ENCODE measurements at regions not wholly inside any gene's neighbourhood (a gene's known extent, or its start where the extent isn't known, plus 50 kb on each side); places are given as distances from the start of the nearest gene placed in this dataset.

- Histone ChIP-seq H3K4me1 (ENCODE audit: control insufficient read depth in 2 of 2, insufficient read depth in 2 of 2, low read length in 2 of 2) (no peaks in the 10 kb centered on the region), H3K36me3 (ENCODE audit: control insufficient read depth in 2 of 2, insufficient read depth in 2 of 2, low read length in 2 of 2) (no peaks in the 10 kb centered on the region), H3K27me3 (ENCODE audit: control insufficient read depth in 2 of 2, insufficient read depth in 2 of 2, low read length in 2 of 2) (no peaks in the 10 kb centered on the region), H3K9me3 (ENCODE audit: control insufficient read depth in 2 of 2, low read length in 2 of 2) (peaks cover 0 to 4% of the 10 kb centered on the region in 2 donors), H3K27ac (ENCODE audit: low read depth in 2 of 2, low read length in 2 of 2) (no peak overlapping the region), H3K9ac (ENCODE audit: low read depth in 1 of 2, low read length in 2 of 2) (no peak overlapping the region), H3K4me3 (ENCODE audit: low read length in 2 of 2) (no peak overlapping the region)
These were observed 1824.2 kb downstream of the OLFM4 start for GRCh38 chr13:54852831-54853230.

GRCh38 chr13:54859827-54860226 lies 1831.2 kb downstream of the OLFM4 start:
- no peak overlapping the region for H3K4me3 ChIP-seq (ENCODE audit: low read length in 2 of 2)
- H3K9me3 ChIP-seq (ENCODE audit: control insufficient read depth in 2 of 2, low read length in 2 of 2): peaks cover 0 to 4% of the 10 kb centered on the region in 2 donors
- H3K4me1 ChIP-seq (ENCODE audit: control insufficient read depth in 2 of 2, insufficient read depth in 2 of 2, low read length in 2 of 2): no peaks in the 10 kb centered on the region
- no peaks in the 10 kb centered on the region for H3K36me3 ChIP-seq (ENCODE audit: control insufficient read depth in 2 of 2, insufficient read depth in 2 of 2, low read length in 2 of 2)
- H3K9ac ChIP-seq (ENCODE audit: low read depth in 1 of 2, low read length in 2 of 2): no peak overlapping the region
- no peaks in the 10 kb centered on the region for H3K27me3 ChIP-seq (ENCODE audit: control insufficient read depth in 2 of 2, insufficient read depth in 2 of 2, low read length in 2 of 2)
- H3K27ac ChIP-seq (ENCODE audit: low read depth in 2 of 2, low read length in 2 of 2): no peak overlapping the region

- Histone ChIP-seq H3K4me1 (ENCODE audit: control insufficient read depth in 2 of 2, insufficient read depth in 2 of 2, low read length in 2 of 2) (no peaks in the 10 kb centered on the region), H3K9ac (ENCODE audit: low read depth in 1 of 2, low read length in 2 of 2) (no peak overlapping the region), H3K36me3 (ENCODE audit: control insufficient read depth in 2 of 2, insufficient read depth in 2 of 2, low read length in 2 of 2) (no peaks in the 10 kb centered on the region), H3K27me3 (ENCODE audit: control insufficient read depth in 2 of 2, insufficient read depth in 2 of 2, low read length in 2 of 2) (no peaks in the 10 kb centered on the region), H3K4me3 (ENCODE audit: low read length in 2 of 2) (no peak overlapping the region), H3K27ac (ENCODE audit: low read depth in 2 of 2, low read length in 2 of 2) (no peak overlapping the region), H3K9me3 (ENCODE audit: control insufficient read depth in 2 of 2, low read length in 2 of 2) (peaks cover 0 to 7% of the 10 kb centered on the region in 2 donors)
These were observed 1846.5 kb downstream of the OLFM4 start for GRCh38 chr13:54875111-54875510.

GRCh38 chr13:54879036-54879435 lies 1850.4 kb downstream of the OLFM4 start:
- no peaks in the 10 kb centered on the region for H3K36me3 ChIP-seq (ENCODE audit: control insufficient read depth in 2 of 2, insufficient read depth in 2 of 2, low read length in 2 of 2)
- no peaks in the 10 kb centered on the region for H3K27me3 ChIP-seq (ENCODE audit: control insufficient read depth in 2 of 2, insufficient read depth in 2 of 2, low read length in 2 of 2)

GRCh38 chr13:54884682-54885081 lies 1856.1 kb downstream of the OLFM4 start:
- Histone ChIP-seq H3K9me3 (ENCODE audit: control insufficient read depth in 2 of 2, low read length in 2 of 2) (no peaks in the 10 kb centered on the region), H3K9ac (ENCODE audit: low read depth in 1 of 2, low read length in 2 of 2) (no peak overlapping the region), H3K4me3 (ENCODE audit: low read length in 2 of 2) (no peak overlapping the region), H3K36me3 (ENCODE audit: control insufficient read depth in 2 of 2, insufficient read depth in 2 of 2, low read length in 2 of 2) (no peaks in the 10 kb centered on the region), H3K27me3 (ENCODE audit: control insufficient read depth in 2 of 2, insufficient read depth in 2 of 2, low read length in 2 of 2) (no peaks in the 10 kb centered on the region), H3K4me1 (ENCODE audit: control insufficient read depth in 2 of 2, insufficient read depth in 2 of 2, low read length in 2 of 2) (no peaks in the 10 kb centered on the region), H3K27ac (ENCODE audit: low read depth in 2 of 2, low read length in 2 of 2) (no peak overlapping the region)

More at GRCh38 chr13:54879036-54879435, 1850.4 kb downstream of the OLFM4 start:
- Histone ChIP-seq H3K4me3 (ENCODE audit: low read length in 2 of 2) (no peak overlapping the region), H3K9me3 (ENCODE audit: control insufficient read depth in 2 of 2, low read length in 2 of 2) (no peaks in the 10 kb centered on the region), H3K4me1 (ENCODE audit: control insufficient read depth in 2 of 2, insufficient read depth in 2 of 2, low read length in 2 of 2) (no peaks in the 10 kb centered on the region), H3K9ac (ENCODE audit: low read depth in 1 of 2, low read length in 2 of 2) (no peak overlapping the region), H3K27ac (ENCODE audit: low read depth in 2 of 2, low read length in 2 of 2) (no peak overlapping the region)

GRCh38 chr13:54890976-54891375 lies 1862.4 kb downstream of the OLFM4 start:
- Histone ChIP-seq H3K27ac (ENCODE audit: low read depth in 2 of 2, low read length in 2 of 2) (no peak overlapping the region), H3K9me3 (ENCODE audit: control insufficient read depth in 2 of 2, low read length in 2 of 2) (no peaks in the 10 kb centered on the region), H3K9ac (ENCODE audit: low read depth in 1 of 2, low read length in 2 of 2) (no peak overlapping the region), H3K36me3 (ENCODE audit: control insufficient read depth in 2 of 2, insufficient read depth in 2 of 2, low read length in 2 of 2) (no peaks in the 10 kb centered on the region), H3K27me3 (ENCODE audit: control insufficient read depth in 2 of 2, insufficient read depth in 2 of 2, low read length in 2 of 2) (no peaks in the 10 kb centered on the region), H3K4me3 (ENCODE audit: low read length in 2 of 2) (no peak overlapping the region), H3K4me1 (ENCODE audit: control insufficient read depth in 2 of 2, insufficient read depth in 2 of 2, low read length in 2 of 2) (no peaks in the 10 kb centered on the region)

GRCh38 chr13:54901316-54901715 lies 1872.7 kb downstream of the OLFM4 start:
- H3K36me3 ChIP-seq (ENCODE audit: control insufficient read depth in 2 of 2, insufficient read depth in 2 of 2, low read length in 2 of 2): no peaks in the 10 kb centered on the region
- no peaks in the 10 kb centered on the region for H3K27me3 ChIP-seq (ENCODE audit: control insufficient read depth in 2 of 2, insufficient read depth in 2 of 2, low read length in 2 of 2)
- no peak overlapping the region for H3K9ac ChIP-seq (ENCODE audit: low read depth in 1 of 2, low read length in 2 of 2)
- H3K9me3 ChIP-seq (ENCODE audit: control insufficient read depth in 2 of 2, low read length in 2 of 2): peaks cover 0 to 2% of the 10 kb centered on the region in 2 donors
- no peak overlapping the region for H3K27ac ChIP-seq (ENCODE audit: low read depth in 2 of 2, low read length in 2 of 2)
- no peak overlapping the region for H3K4me3 ChIP-seq (ENCODE audit: low read length in 2 of 2)
- no peaks in the 10 kb centered on the region for H3K4me1 ChIP-seq (ENCODE audit: control insufficient read depth in 2 of 2, insufficient read depth in 2 of 2, low read length in 2 of 2)

- Histone ChIP-seq H3K27me3 (ENCODE audit: control insufficient read depth in 2 of 2, insufficient read depth in 2 of 2, low read length in 2 of 2) (no peaks in the 10 kb centered on the region), H3K36me3 (ENCODE audit: control insufficient read depth in 2 of 2, insufficient read depth in 2 of 2, low read length in 2 of 2) (no peaks in the 10 kb centered on the region), H3K9ac (ENCODE audit: low read depth in 1 of 2, low read length in 2 of 2) (no peak overlapping the region), H3K4me3 (ENCODE audit: low read length in 2 of 2) (no peak overlapping the region), H3K9me3 (ENCODE audit: control insufficient read depth in 2 of 2, low read length in 2 of 2) (peaks cover 0 to 4% of the 10 kb centered on the region in 2 donors), H3K4me1 (ENCODE audit: control insufficient read depth in 2 of 2, insufficient read depth in 2 of 2, low read length in 2 of 2) (no peaks in the 10 kb centered on the region), H3K27ac (ENCODE audit: low read depth in 2 of 2, low read length in 2 of 2) (no peak overlapping the region)
These were observed 1883.8 kb downstream of the OLFM4 start for GRCh38 chr13:54912367-54912766.

GRCh38 chr13:54913668-54914067 lies 1885.1 kb downstream of the OLFM4 start:
- Histone ChIP-seq H3K4me3 (ENCODE audit: low read length in 2 of 2) (no peak overlapping the region), H3K27ac (ENCODE audit: low read depth in 2 of 2, low read length in 2 of 2) (no peak overlapping the region), H3K27me3 (ENCODE audit: control insufficient read depth in 2 of 2, insufficient read depth in 2 of 2, low read length in 2 of 2) (no peaks in the 10 kb centered on the region), H3K36me3 (ENCODE audit: control insufficient read depth in 2 of 2, insufficient read depth in 2 of 2, low read length in 2 of 2) (no peaks in the 10 kb centered on the region), H3K9me3 (ENCODE audit: control insufficient read depth in 2 of 2, low read length in 2 of 2) (peaks cover 0 to 4% of the 10 kb centered on the region in 2 donors), H3K9ac (ENCODE audit: low read depth in 1 of 2, low read length in 2 of 2) (no peak overlapping the region), H3K4me1 (ENCODE audit: control insufficient read depth in 2 of 2, insufficient read depth in 2 of 2, low read length in 2 of 2) (no peaks in the 10 kb centered on the region)

- Histone ChIP-seq H3K4me1 (ENCODE audit: control insufficient read depth in 2 of 2, insufficient read depth in 2 of 2, low read length in 2 of 2) (no peaks in the 10 kb centered on the region), H3K4me3 (ENCODE audit: low read length in 2 of 2) (no peak overlapping the region), H3K27ac (ENCODE audit: low read depth in 2 of 2, low read length in 2 of 2) (no peak overlapping the region), H3K36me3 (ENCODE audit: control insufficient read depth in 2 of 2, insufficient read depth in 2 of 2, low read length in 2 of 2) (no peaks in the 10 kb centered on the region), H3K27me3 (ENCODE audit: control insufficient read depth in 2 of 2, insufficient read depth in 2 of 2, low read length in 2 of 2) (no peaks in the 10 kb centered on the region), H3K9ac (ENCODE audit: low read depth in 1 of 2, low read length in 2 of 2) (no peak overlapping the region), H3K9me3 (ENCODE audit: control insufficient read depth in 2 of 2, low read length in 2 of 2) (no peaks in the 10 kb centered on the region)
These were observed 1898.9 kb downstream of the OLFM4 start for GRCh38 chr13:54927538-54927937.

- H3K27ac ChIP-seq (ENCODE audit: low read depth in 2 of 2, low read length in 2 of 2): no peak overlapping the region
- no peaks in the 10 kb centered on the region for H3K4me1 ChIP-seq (ENCODE audit: control insufficient read depth in 2 of 2, insufficient read depth in 2 of 2, low read length in 2 of 2)
- H3K36me3 ChIP-seq (ENCODE audit: control insufficient read depth in 2 of 2, insufficient read depth in 2 of 2, low read length in 2 of 2): no peaks in the 10 kb centered on the region
These were observed 1899.5 kb downstream of the OLFM4 start for GRCh38 chr13:54928071-54928470.

More at GRCh38 chr13:54928071-54928470, 1899.5 kb downstream of the OLFM4 start:
- Histone ChIP-seq H3K27me3 (ENCODE audit: control insufficient read depth in 2 of 2, insufficient read depth in 2 of 2, low read length in 2 of 2) (no peaks in the 10 kb centered on the region), H3K9ac (ENCODE audit: low read depth in 1 of 2, low read length in 2 of 2) (no peak overlapping the region), H3K4me3 (ENCODE audit: low read length in 2 of 2) (no peak overlapping the region), H3K9me3 (ENCODE audit: control insufficient read depth in 2 of 2, low read length in 2 of 2) (no peaks in the 10 kb centered on the region)

Data from mucosa of rectum (tissue), 2 donors.